Keratinocyte (primary cell): ENCODE measurements at regions not wholly inside any gene's neighbourhood (a gene's known extent, or its start where the extent isn't known, plus 50 kb on each side); places are given as distances from the start of the nearest gene placed in this dataset.

Source experiments
- DNase-seq: peaks from one replicate; pipeline ENCODE4 v3.0.0-alpha.2; 2011; ENCODE audit warnings: low read depth, missing footprints, low spot score
- FAIRE-seq: peaks from 2 replicates; lab custom pipeline; 2011; peaks lifted over from hg19 to GRCh38; lab: Jason Lieb, UNC
- H2AFZ ChIP-seq: 2 replicates; pipeline ENCODE4 v1.6.0; 2012; ENCODE audit warnings: low read length, control low read depth, inconsistent platforms; ENCODE audit not compliant: control insufficient read depth
- H3K27ac ChIP-seq: 2 replicates; pipeline ENCODE4 v1.5.1; 2011; ENCODE audit warnings: low read length; ENCODE audit not compliant: control insufficient read depth, insufficient read depth
- H3K27me3 ChIP-seq: 3 replicates; pipeline ENCODE4 v1.6.0; 2011; ENCODE audit warnings: low read length; ENCODE audit not compliant: control insufficient read depth, insufficient read depth; ENCODE audit errors: extremely low read depth
- H3K36me3 ChIP-seq, 2 experiments: 2 replicates in 1 of 2; 3 replicates in 1 of 2; pipeline ENCODE4 v1.5.1; 2011; ENCODE audit warnings: low read length in 2 of 2, mild to moderate bottlenecking in 1 of 2; ENCODE audit not compliant: control insufficient read depth in 2 of 2, insufficient read depth in 2 of 2; ENCODE audit errors: extremely low read depth in 1 of 2
- H3K4me1 ChIP-seq: 3 replicates; pipeline ENCODE4 v1.5.1; 2011; ENCODE audit warnings: low read length; ENCODE audit not compliant: control insufficient read depth, insufficient read depth; ENCODE audit errors: extremely low read depth
- H3K4me2 ChIP-seq: 3 replicates; pipeline ENCODE4 v1.6.0; 2011; ENCODE audit warnings: low read depth, low read length; ENCODE audit not compliant: control insufficient read depth, insufficient read depth; ENCODE audit errors: extremely low read depth
- H3K4me3 ChIP-seq, 3 experiments: fragments of 200-600 bp in 1 of 3; sonication (generic) in 1 of 3; 2 replicates in 2 of 3; 3 replicates in 1 of 3; pipeline ENCODE4 v1.5.1; 2011 to 2016; ENCODE audit warnings: low read length in 3 of 3, mild to moderate bottlenecking in 3 of 3, control low read depth in 2 of 3, inconsistent platforms in 1 of 3, low read depth in 1 of 3, mixed read lengths in 1 of 3, mixed run types in 1 of 3, moderate library complexity in 1 of 3; ENCODE audit not compliant: control insufficient read depth in 2 of 3, insufficient read depth in 2 of 3; ENCODE audit errors: extremely low read depth in 1 of 3
- H3K79me2 ChIP-seq: 2 replicates; pipeline ENCODE4 v1.6.0; 2012; ENCODE audit warnings: low read length; ENCODE audit not compliant: control insufficient read depth, insufficient read depth
- H3K9ac ChIP-seq: 3 replicates; pipeline ENCODE4 v1.6.0; 2011; ENCODE audit warnings: low read length; ENCODE audit not compliant: control insufficient read depth, insufficient read depth; ENCODE audit errors: extremely low read depth
- H3K9me1 ChIP-seq: 3 replicates; pipeline ENCODE4 v1.6.0; 2011; ENCODE audit warnings: low read length; ENCODE audit not compliant: control insufficient read depth, insufficient read depth; ENCODE audit errors: extremely low read depth
- H3K9me3 ChIP-seq: 2 replicates; pipeline ENCODE4 v1.5.1; 2012; ENCODE audit warnings: low read depth, low read length; ENCODE audit not compliant: control insufficient read depth
- H4K20me1 ChIP-seq: 3 replicates; pipeline ENCODE4 v1.6.0; 2011; ENCODE audit warnings: low read length; ENCODE audit not compliant: control insufficient read depth, insufficient read depth; ENCODE audit errors: extremely low read depth
- CTCF ChIP-seq, 3 experiments: IDR thresholded peaks in 1 of 3; conservative IDR thresholded peaks in 1 of 3; optimal IDR thresholded peaks in 1 of 3; 2 replicates in 2 of 3; 3 replicates in 1 of 3; pipeline versions ENCODE3 to v1.5.1; 2011; ENCODE audit warnings: low read length in 3 of 3, mild to moderate bottlenecking in 3 of 3, moderate library complexity in 2 of 3, control low read depth in 1 of 3, inconsistent platforms in 1 of 3; ENCODE audit not compliant: insufficient read depth in 2 of 3; ENCODE audit errors: extremely low read depth in 1 of 3
- EZH2 ChIP-seq: IDR thresholded peaks from one replicate; pipeline ENCODE4 v1.6.1; 2012; ENCODE audit warnings: inconsistent platforms, mild to moderate bottlenecking, low read length, moderate library complexity
- dilution Hi-C: fragments of 300-500 bp; cut with MboI; formaldehyde crosslinking; loops from one replicate; pipeline ENCODE4 v1.7.0; 2020; ENCODE audit warnings: low sequenced_read_pairs; ENCODE audit not compliant: extremely low pct_ligation_motif_present

GRCh38 chr10:78285226-78285625, 251.6 kb downstream of the RPS24 start:
- DNase-seq (no peak), FAIRE-seq (no peak)
- no peaks in the 10 kb centered on the region for H3K9me1 ChIP-seq
- dilution Hi-C loops = no loop called here
- H3K36me3 ChIP-seq = no peaks in the 10 kb centered on the region
- H3K79me2 ChIP-seq = no peaks in the 10 kb centered on the region
- no peaks in the 10 kb centered on the region for H3K9me3 ChIP-seq
- no peak overlapping the region for H3K4me3 ChIP-seq
- H2AFZ ChIP-seq = no peak overlapping the region
- no peaks in the 10 kb centered on the region for H3K4me1 ChIP-seq
- TF ChIP-seq CTCF (optimal IDR thresholded peaks at IDR 0.05 in 1 of 3, IDR thresholded peaks at IDR 0.05 in 1 of 3, conservative IDR thresholded peaks at IDR 0.05 in 1 of 3; ENCODE audit: extremely low read depth in 1 of 3, insufficient read depth in 2 of 3, low read length in 3 of 3) (no peak), EZH2 (no peak)
- H3K27me3 ChIP-seq = peaks cover 5% of the 10 kb centered on the region
- H3K9ac ChIP-seq = no peak overlapping the region
- no peak overlapping the region for H3K4me2 ChIP-seq
- no peak overlapping the region for H3K27ac ChIP-seq
- H4K20me1 ChIP-seq = no peaks in the 10 kb centered on the region

GRCh38 chr10:78286186-78286585, 252.5 kb downstream of the RPS24 start:
- Histone ChIP-seq H3K4me1 (no peaks in the 10 kb centered on the region), H3K4me3 (no peak overlapping the region), H3K36me3 (no peaks in the 10 kb centered on the region), H2AFZ (no peak overlapping the region), H3K79me2 (no peaks in the 10 kb centered on the region), H3K9me1 (no peaks in the 10 kb centered on the region), H3K27ac (no peak overlapping the region), H3K9ac (no peak overlapping the region), H3K9me3 (no peaks in the 10 kb centered on the region), H3K4me2 (no peak overlapping the region), H4K20me1 (no peaks in the 10 kb centered on the region), H3K27me3 (peaks cover 5% of the 10 kb centered on the region)
- DNase-seq = no peak
- dilution Hi-C loops = no loop called here
- FAIRE-seq = no peak
- TF ChIP-seq EZH2 (no peak), CTCF (optimal IDR thresholded peaks at IDR 0.05 in 1 of 3, IDR thresholded peaks at IDR 0.05 in 1 of 3, conservative IDR thresholded peaks at IDR 0.05 in 1 of 3; ENCODE audit: extremely low read depth in 1 of 3, insufficient read depth in 2 of 3, low read length in 3 of 3) (no peak)
